Uterus (tissue), 3 donors: ENCODE measurements at regions not wholly inside any gene's neighbourhood (a gene's known extent, or its start where the extent isn't known, plus 50 kb on each side); places are given as distances from the start of the nearest gene placed in this dataset.

Experiments
- DNase-seq, 2 donors: peaks; one replicate each; pipeline ENCODE4 v3.0.0-alpha.2; 2019 to 2020
- H3K27ac ChIP-seq, 2 donors: fragments of 200-600 bp; sonication (generic); 1 replicate in 1 of 2; 2 replicates in 1 of 2; pipeline ENCODE4 v1.5.1; 2016 to 2018
- H3K27me3 ChIP-seq, 2 donors: fragments of 200-600 bp; sonication (generic); one replicate each; pipeline ENCODE4 v1.5.1; 2018 to 2019; ENCODE audit warnings: control low read depth in 1 of 2
- H3K36me3 ChIP-seq, 2 donors: fragments of 200-600 bp; sonication (generic); one replicate each; pipeline ENCODE4 v1.5.1; 2019; ENCODE audit warnings: control low read depth in 1 of 2
- H3K4me1 ChIP-seq, 2 donors: fragments of 200-600 bp; sonication (generic); one replicate each; pipeline ENCODE4 v1.5.1; 2018 to 2019; ENCODE audit warnings: control low read depth in 1 of 2
- H3K4me3 ChIP-seq, 2 donors: fragments of 200-600 bp; sonication (generic); 1 replicate in 1 of 2; 2 replicates in 1 of 2; pipeline ENCODE4 v1.5.1; 2018 to 2019; ENCODE audit warnings: mild to moderate bottlenecking in 1 of 2
- H3K9me3 ChIP-seq, 2 donors: fragments of 200-600 bp; sonication (generic); one replicate each; pipeline ENCODE4 v1.5.1; 2019; ENCODE audit warnings: control low read depth in 1 of 2
- POLR2A ChIP-seq, 2 donors: fragments of 450-650 bp; IDR thresholded peaks; one replicate each; pipeline ENCODE4 v1.6.1; 2016; ENCODE audit warnings: antibody characterized with exemption in 2 of 2, mild to moderate bottlenecking in 1 of 2, moderate library complexity in 1 of 2
- intact Hi-C: fragments of 100-400 bp; cut with DNase I; formaldehyde crosslinking; loops from one replicate; pipeline ENCODE4 v1.15.1; 2023; ENCODE audit warnings: low total_unique reads
- TF ChIP-seq, protein P1 (sequence below), 4 experiments: fragments of 200-600 bp in 2 of 4; fragments of 450-650 bp in 2 of 4; sonication (generic) in 2 of 4; IDR thresholded peaks; one replicate each; pipeline ENCODE4 v1.5.1; 2016 to 2019; ENCODE audit warnings: antibody characterized with exemption in 4 of 4, mild to moderate bottlenecking in 2 of 4, moderate library complexity in 1 of 4
- donor health status: DM: yes; HTN: yes; CAD: no.

DNA sequence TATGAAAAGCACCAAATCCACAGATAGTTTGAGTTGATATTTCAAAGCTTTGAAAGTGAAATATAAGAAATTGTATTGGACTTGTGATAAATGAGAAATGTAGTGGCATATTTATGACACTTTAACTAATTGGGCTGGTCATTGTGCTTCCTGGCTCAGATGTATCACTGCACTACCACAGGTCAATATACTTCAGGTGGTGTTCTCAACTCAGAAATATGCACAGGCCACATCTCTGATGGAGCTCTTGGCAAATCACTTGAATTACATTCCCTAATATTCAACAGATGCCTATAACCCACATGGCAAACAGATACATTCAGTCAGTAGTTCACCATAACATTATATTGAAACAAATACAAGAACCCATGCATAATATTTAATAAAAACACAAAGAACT, 209.6 kb downstream of the LYPLAL1 start:
- H3K4me1 ChIP-seq = no peaks in the 10 kb centered on the region
- no peak for DNase-seq
- no peaks in the 10 kb centered on the region for H3K9me3 ChIP-seq
- TF ChIP-seq POLR2A (IDR thresholded peaks at IDR 0.05) = no peak
- TF ChIP-seq, protein P1, sequence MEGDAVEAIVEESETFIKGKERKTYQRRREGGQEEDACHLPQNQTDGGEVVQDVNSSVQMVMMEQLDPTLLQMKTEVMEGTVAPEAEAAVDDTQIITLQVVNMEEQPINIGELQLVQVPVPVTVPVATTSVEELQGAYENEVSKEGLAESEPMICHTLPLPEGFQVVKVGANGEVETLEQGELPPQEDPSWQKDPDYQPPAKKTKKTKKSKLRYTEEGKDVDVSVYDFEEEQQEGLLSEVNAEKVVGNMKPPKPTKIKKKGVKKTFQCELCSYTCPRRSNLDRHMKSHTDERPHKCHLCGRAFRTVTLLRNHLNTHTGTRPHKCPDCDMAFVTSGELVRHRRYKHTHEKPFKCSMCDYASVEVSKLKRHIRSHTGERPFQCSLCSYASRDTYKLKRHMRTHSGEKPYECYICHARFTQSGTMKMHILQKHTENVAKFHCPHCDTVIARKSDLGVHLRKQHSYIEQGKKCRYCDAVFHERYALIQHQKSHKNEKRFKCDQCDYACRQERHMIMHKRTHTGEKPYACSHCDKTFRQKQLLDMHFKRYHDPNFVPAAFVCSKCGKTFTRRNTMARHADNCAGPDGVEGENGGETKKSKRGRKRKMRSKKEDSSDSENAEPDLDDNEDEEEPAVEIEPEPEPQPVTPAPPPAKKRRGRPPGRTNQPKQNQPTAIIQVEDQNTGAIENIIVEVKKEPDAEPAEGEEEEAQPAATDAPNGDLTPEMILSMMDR (IDR thresholded peaks at IDR 0.05) = no peak
- H3K27me3 ChIP-seq = no peaks in the 10 kb centered on the region
- H3K36me3 ChIP-seq = no peaks in the 10 kb centered on the region
- no peak overlapping the region for H3K4me3 ChIP-seq
- intact Hi-C loops = no loop called here
- no peak overlapping the region for H3K27ac ChIP-seq

DNA sequence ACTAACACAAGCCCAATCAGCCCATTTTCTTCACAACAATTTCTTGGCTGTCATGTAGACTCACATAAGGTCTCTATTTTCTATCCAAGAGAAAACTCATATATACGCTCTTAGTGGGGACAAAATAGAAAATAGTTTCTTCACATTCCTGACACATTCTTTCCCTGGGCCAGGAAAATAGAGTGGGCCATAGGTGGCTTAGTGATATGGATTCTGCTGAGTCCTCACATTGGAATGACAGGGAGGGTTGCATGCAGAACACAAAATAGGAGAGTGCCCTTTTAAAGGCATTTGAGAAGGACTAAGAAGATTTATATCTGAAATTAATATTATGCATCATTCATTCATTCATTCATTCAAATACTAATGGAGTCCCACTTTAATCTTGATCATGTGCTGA, 207.7 kb downstream of the LYPLAL1 start:
- intact Hi-C loops = no loop called here
- H3K9me3 ChIP-seq = no peaks in the 10 kb centered on the region
- TF ChIP-seq, protein P1 (IDR thresholded peaks at IDR 0.05) = no peak

DNA sequence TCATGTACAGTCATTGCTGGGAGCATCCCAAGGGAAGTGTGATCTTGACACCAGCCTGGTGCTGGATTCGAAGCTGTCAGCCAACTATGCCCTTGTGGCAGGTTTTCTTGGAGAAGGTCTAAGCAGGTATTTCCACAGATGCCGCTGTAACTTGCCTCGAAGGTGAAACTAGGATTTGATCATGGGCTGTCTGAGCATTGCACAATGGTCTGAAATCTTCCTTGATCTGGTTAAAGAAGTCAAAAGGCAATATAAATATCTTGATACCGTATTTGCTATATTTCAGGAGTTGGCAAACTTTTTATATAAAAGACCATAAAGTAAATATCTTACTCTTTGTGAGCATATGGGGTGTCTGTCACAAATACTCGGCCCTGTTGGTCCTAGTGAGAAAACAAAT, 206.8 kb downstream of the LYPLAL1 start:
- no peak overlapping the region for H3K4me3 ChIP-seq
- H3K36me3 ChIP-seq = no peaks in the 10 kb centered on the region
- TF ChIP-seq, protein P1 (IDR thresholded peaks at IDR 0.05) = no peak
- no peak for TF ChIP-seq POLR2A (IDR thresholded peaks at IDR 0.05)
- no peaks in the 10 kb centered on the region for H3K27me3 ChIP-seq
- no peak for DNase-seq
- H3K9me3 ChIP-seq = no peaks in the 10 kb centered on the region
- no peak overlapping the region for H3K27ac ChIP-seq
- intact Hi-C loops = no loop called here
- no peaks in the 10 kb centered on the region for H3K4me1 ChIP-seq

More for the DNA sequence above, 207.7 kb downstream of the LYPLAL1 start:
- DNase-seq = no peak
- Histone ChIP-seq H3K4me3 (no peak overlapping the region), H3K36me3 (no peaks in the 10 kb centered on the region), H3K27ac (no peak overlapping the region), H3K4me1 (no peaks in the 10 kb centered on the region), H3K27me3 (no peaks in the 10 kb centered on the region)

DNA sequence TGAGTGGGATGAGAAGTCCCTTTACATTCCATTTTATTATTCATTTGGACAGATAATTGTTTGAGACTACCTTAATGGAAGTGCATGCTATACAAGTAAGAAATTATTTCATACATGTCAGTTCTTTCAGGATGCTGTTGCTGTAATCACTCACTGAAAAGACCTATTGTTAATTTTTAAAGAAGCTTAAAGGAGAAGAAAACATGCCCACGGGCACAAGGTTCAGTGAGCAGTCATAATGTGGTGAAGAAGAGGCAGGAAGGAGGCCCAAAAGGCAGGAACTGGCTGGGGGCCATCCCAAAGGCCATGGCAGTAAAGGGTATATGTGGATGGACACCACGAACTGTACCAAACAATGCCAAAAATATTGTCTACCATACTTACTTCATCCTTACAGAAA, 206.0 kb downstream of the LYPLAL1 start:
- no peaks in the 10 kb centered on the region for H3K27me3 ChIP-seq
- TF ChIP-seq POLR2A (IDR thresholded peaks at IDR 0.05) = no peak
- TF ChIP-seq, protein P1 (IDR thresholded peaks at IDR 0.05) = no peak
- no peak for DNase-seq
- no peaks in the 10 kb centered on the region for H3K9me3 ChIP-seq
- intact Hi-C loops = no loop called here
- no peaks in the 10 kb centered on the region for H3K4me1 ChIP-seq
- no peak overlapping the region for H3K4me3 ChIP-seq
- H3K27ac ChIP-seq = no peak overlapping the region
- H3K36me3 ChIP-seq = no peaks in the 10 kb centered on the region

DNA sequence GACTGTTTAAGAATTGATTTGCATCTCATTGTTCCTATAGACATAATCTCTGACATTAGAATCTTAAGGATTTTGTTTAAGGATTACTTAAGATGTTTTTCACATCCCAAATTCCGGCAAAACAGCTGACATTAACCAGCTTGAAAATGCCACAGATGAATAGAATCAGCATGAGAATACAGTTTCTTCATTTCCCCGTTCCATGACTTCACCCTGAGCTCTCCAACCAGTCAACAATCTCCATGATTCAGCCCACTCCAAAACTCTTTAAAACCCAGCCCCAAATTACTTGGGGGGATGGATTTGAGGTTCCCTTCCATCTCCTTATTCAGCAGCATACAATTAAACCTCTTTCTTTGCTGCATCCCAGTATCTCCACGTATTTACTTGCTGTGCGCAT, 201.0 kb downstream of the LYPLAL1 start:
- DNase-seq = no peak
- no peak overlapping the region for H3K27ac ChIP-seq
- intact Hi-C loops = no loop called here
- no peaks in the 10 kb centered on the region for H3K4me1 ChIP-seq
- no peaks in the 10 kb centered on the region for H3K36me3 ChIP-seq
- H3K27me3 ChIP-seq = no peaks in the 10 kb centered on the region
- H3K9me3 ChIP-seq = no peaks in the 10 kb centered on the region
- H3K4me3 ChIP-seq = no peak overlapping the region
- TF ChIP-seq, protein P1 (IDR thresholded peaks at IDR 0.05) = no peak
- no peak for TF ChIP-seq POLR2A (IDR thresholded peaks at IDR 0.05)
